Suppressor macrophage (primary cell): ENCODE measurements at regions not wholly inside any gene's neighbourhood (a gene's known extent, or its start where the extent isn't known, plus 50 kb on each side); places are given as distances from the start of the nearest gene placed in this dataset.
"Not testable (repeated sequence)": the region's sequence is repeated elsewhere in the genome, so short reads cannot be mapped to it uniquely, and the experiment has no call there.

Experiments
- DNase-seq, 4 experiments: peaks; one replicate each; pipeline ENCODE4 v3.0.0-alpha.2; 2020 to 2022

GRCh38 chr13:107999751-108000150 is 215.6 kb downstream of the LIG4 start:
- DNase-seq = no peak

DNA sequence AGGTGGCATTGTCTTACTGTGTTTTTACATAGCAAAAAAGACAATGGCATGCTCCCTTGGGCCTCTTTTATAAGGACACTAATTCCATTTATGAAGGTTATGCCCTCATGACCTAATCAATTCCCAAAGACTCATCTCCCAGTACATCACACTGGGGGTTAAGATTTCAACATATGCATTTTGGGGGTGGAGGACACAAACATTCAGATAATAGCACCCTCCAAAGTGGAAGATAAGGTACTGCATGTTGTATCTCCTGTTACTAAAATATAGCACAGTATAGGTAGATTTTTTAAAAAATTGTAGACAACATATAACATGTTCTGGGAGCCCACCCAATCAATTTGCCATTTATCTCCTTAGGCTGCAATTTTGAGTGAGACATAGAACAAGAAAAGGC is 221.2 kb downstream of the LIG4 start:
- no peak for DNase-seq

GRCh38 chr13:107993239-107993949 is 221.9 kb downstream of the LIG4 start:
- DNase-seq = no peak

GRCh38 chr13:107992542-107992941 is 222.8 kb downstream of the LIG4 start:
- DNase-seq = no peak

- no peak for DNase-seq
Measured at GRCh38 chr13:107977071-107977574, 238.2 kb downstream of the LIG4 start.

- no peak for DNase-seq
Measured at GRCh38 chr13:107976628-107977027, 238.7 kb downstream of the LIG4 start.

DNA sequence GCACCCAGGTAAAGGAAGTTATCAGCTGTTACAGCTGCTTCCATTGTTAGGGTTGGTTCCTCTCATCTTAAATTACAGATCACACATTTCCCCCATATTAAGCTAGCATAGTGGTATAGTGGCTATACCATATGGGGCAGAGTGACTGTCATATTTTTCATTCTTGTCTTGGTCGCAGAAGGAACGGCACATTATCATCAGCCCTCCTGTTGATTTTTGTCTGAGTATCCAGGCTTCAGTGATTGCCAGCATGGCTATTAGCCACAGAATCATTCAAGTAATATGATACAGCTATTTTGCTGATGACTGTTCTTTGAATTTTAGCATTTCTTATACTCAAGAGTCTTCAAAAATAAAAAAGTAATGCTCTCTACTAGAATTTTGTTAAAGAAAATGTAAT is 240.9 kb downstream of the LIG4 start:
- DNase-seq = no peak

- DNase-seq = no peak
Measured at GRCh38 chr13:107969546-107969945, 245.8 kb downstream of the LIG4 start.

DNA sequence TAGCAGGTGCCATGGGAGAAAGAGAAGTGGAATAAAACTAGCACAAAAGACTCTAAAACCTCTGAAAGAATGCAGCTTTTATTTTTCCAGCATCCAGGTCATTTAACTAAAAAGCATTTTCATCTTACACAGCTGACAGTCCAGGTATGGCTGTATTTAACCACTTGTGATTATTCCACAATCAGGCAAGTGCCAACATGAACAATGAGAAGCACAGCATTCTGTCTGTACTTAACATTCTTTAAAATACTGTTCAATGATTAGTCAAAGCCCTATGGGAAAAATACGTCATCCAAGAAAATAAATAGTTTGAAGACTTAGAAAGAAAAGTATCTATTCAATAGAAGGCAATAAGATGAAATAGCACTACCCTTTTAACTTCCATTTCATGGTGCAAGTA is 246.9 kb downstream of the LIG4 start:
- no peak for DNase-seq

DNA sequence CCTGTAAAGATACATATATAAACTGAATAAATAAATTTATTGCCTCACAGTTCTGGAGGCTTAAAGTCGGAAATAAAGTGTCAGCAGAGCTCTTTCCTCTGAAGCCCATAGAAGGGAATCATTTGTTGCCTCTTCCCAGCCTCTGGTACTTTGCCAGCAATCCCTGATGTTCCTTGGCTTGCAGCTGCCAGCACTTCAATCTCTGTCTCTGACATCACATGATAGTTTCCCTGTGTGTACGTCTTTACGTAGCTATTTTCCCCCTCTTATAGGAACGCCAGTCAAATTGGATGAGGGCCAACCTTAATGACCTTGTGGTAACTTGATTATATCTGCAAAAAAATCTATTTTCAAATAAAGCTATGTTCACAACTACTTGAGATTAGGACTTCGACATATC is 250.9 kb downstream of the LIG4 start:
- no peak for DNase-seq

DNA sequence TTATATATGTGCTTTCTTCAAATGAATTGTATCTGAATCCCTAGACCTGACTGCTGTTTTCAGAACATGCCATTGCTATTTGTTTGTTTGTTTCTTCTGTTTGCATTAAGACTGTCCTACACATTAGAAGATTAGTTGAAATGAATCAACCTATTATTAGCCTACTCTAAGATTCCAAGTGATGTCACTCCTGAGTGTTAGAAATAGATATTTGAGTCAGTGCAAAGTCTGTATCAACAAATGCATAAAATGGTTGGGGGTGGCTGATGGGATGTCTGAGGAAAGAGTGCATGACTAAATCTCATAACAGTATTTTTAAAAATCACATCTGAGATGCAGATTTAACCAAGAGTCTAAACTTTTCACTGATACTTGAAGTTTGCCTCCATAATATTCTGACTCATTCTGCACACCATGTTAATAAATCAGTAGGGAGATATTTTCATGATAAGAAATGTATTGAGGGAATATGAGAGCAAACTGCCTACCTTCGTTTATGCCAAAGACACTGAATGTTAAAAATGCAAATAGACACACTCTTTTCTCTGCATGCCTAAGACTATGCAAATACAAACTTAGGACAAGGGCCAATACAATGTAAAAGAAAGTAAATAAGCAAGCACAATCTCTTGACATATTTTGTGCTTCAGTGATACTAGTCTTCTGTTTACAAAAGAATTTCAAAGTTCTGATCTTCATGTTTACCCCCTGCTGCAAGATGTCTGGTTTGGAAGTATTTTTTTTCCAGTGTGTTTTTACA is 253.3 kb downstream of the LIG4 start:
- DNase-seq = no peak

- no peak for DNase-seq
Measured at GRCh38 chr13:107960301-107960700, 255.0 kb downstream of the LIG4 start.

- no peak for DNase-seq
Measured at GRCh38 chr13:107956889-107957288, 258.4 kb downstream of the LIG4 start.

DNA sequence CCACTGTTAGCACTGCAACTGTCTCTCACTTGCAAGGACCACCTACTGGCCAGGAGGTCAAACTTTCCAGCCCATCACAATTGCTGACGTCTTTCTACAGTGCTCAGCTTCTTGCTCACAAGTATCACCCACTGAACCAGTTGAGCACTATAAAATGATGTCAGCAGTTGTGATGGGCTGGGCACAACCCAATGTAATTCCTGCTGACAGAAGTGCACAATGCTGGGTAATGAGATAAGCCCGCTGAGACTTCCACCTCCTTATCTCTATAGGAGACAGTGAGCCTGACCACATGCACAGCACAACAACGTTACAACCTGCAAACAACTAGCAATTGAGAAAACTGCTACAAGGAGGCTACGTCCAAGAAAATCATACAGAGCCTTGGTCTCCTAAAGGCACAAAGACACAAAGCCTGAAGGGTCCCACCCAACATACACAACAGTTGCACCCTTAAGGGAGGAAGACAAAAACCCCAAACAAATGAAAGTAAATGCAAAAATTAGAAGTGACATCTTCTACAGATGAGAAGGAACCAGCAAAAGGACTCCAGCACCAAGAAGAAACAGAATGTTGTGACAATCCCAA is 273.2 kb downstream of the LIG4 start:
- DNase-seq = no peak

- DNase-seq = no peak
Measured at GRCh38 chr13:107941345-107942029, 273.8 kb downstream of the LIG4 start.

DNA sequence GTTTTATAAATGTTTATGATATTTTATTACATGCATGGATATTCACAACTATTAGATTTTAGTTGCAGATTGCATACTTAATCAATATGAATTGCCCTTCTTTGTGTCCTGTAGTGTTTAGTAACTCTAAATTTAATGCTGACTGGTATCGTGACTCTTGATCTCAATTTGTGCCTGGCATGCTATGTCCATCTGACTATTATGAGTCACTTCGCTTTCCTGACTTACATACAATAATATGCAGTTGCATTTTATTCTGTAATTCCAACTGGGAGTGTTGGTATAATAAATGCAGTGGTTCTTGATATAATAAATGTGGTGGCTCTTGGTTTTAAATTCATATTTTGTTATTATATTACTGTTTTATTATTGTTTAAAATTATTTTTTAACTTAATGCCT is 277.5 kb downstream of the LIG4 start:
- no peak for DNase-seq

DNA sequence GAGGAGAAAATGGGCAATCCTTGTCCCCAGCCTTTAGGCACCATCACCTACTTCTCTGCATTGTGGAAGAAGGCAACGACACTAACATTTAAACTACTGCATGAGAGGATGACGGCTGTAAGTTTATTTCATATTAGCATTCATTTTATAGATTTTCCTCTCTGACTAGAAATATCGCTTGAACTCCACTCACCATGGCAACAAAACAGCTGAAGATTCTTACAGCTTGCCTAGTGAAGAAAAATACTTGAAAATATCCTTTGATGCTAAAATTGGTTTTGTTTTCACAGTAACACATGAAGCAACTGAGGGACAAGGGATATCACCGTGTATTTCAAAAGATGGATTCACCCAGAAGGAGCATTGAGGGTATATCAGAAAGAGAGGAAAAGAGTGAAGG is 284.3 kb downstream of the LIG4 start:
- no peak for DNase-seq

- no peak for DNase-seq
Measured at GRCh38 chr13:107928762-107929161, 286.6 kb downstream of the LIG4 start.

DNA sequence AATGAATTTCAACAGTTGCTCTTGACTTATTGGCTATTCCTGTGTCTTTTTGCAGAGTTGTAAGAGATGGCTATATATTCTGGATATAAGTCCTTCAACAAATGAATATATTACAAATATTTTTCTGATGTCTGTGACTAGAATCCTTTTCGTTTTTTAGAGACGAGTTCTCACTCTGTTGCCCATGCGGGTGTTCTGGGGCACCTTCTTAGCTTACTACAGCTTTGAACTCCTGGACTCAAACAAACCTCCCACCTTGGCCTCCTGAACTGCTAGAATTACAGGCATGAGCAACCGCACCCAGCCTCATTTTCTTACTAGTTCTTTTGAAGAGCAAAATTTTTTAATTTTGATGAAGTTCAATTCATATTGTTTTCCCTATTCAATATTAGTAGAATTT is 287.8 kb downstream of the LIG4 start:
- no peak for DNase-seq

DNA sequence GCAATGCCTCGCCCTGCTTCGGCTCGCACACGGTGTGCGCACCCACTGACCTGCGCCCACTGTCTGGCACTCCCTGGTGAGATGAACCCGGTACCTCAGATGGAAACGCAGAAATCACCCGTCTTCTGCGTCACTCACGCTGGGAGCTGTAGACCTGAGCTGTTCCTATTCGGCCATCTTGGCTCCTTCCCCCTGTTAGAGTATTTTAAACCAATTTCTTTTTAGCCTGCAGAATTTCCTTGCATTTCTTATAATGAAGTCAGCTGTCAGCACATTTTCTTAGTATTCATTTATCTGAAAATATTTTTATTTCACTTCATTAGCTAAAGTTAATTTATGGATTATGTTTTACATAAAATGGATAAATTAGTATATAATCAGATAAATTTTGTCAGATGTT is 288.8 kb downstream of the LIG4 start:
- DNase-seq = not testable (repeated sequence)

DNA sequence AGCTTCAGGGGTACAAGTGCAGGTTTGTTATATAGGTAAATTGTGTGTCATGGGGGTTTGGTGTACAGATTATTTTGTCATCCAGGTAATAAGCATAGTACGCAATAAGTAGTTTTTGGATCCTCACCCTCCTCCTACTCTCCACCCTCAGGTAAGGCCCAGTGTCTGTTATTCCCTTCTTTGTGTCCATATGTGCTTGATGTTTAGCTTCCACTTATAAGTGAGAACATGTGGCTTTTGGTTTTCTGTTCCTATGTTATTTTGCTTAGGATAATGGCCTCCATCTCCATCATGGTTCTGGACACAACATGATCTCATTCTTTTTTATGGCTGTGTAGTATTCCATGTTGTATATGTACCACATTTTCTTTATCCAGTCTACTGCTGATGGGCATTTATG is 298.4 kb downstream of the LIG4 start:
- not testable (repeated sequence) for DNase-seq

GRCh38 chr13:107912745-107913144 is 302.6 kb downstream of the LIG4 start:
- no peak for DNase-seq
